ENCODE measurements at regions not wholly inside any gene's neighbourhood (a gene's known extent, or its start where the extent isn't known, plus 50 kb on each side); places are given as distances from the start of the nearest gene placed in this dataset.

GRCh38 chr1:209443975-209444651, 139.4 kb upstream of the CAMK1G start:
- Histone ChIP-seq H3K9me3 (no peaks in the 10 kb centered on the region), H3K4me3 (no peak overlapping the region), H3K27me3 (no peaks in the 10 kb centered on the region), H3K36me3 (no peaks in the 10 kb centered on the region), H3K27ac (no peak overlapping the region), H3K4me1 (no peaks in the 10 kb centered on the region)
- 26 to 67% methylated on average over 3 of the region's 3 CpGs for WGBS, 2 donors
- intact Hi-C loops (cut with DNase I) = no loop called here
- TF ChIP-seq POLR2AphosphoS5 (IDR thresholded peaks at IDR 0.05) = no peak
- no peak for TF ChIP-seq EP300 (IDR thresholded peaks at IDR 0.05)
- no peak for DNase-seq

GRCh38 chr1:209444961-209445360, 138.6 kb upstream of the CAMK1G start:
- no peak for DNase-seq
- Histone ChIP-seq H3K9me3 (no peaks in the 10 kb centered on the region), H3K4me1 (no peaks in the 10 kb centered on the region), H3K4me3 (no peak overlapping the region), H3K27ac (no peak overlapping the region), H3K36me3 (no peaks in the 10 kb centered on the region), H3K27me3 (no peaks in the 10 kb centered on the region)
- TF ChIP-seq POLR2A (IDR thresholded peaks at IDR 0.05) (no peak), CTCF (IDR thresholded peaks at IDR 0.05) (no peak), EP300 (IDR thresholded peaks at IDR 0.05) (no peak)
- WGBS, 2 donors = 77 to 88% methylated on average over 3 of the region's 3 CpGs
- intact Hi-C loops (cut with DNase I) = no loop called here

- intact Hi-C loops (cut with DNase I) = no loop called here
- Histone ChIP-seq H3K4me3 (no peak overlapping the region), H3K27me3 (no peaks in the 10 kb centered on the region), H3K9me3 (no peaks in the 10 kb centered on the region), H3K36me3 (no peaks in the 10 kb centered on the region), H3K4me1 (no peaks in the 10 kb centered on the region), H3K27ac (no peak overlapping the region)
- WGBS, 2 donors = 93% methylated on average over 5 of the region's 5 CpGs
- DNase-seq = no peak
- TF ChIP-seq POLR2A (IDR thresholded peaks at IDR 0.05) = no peak
- TF ChIP-seq CTCF (IDR thresholded peaks at IDR 0.05) = no peak
These were observed 137.9 kb upstream of the CAMK1G start for GRCh38 chr1:209445576-209445975.

GRCh38 chr1:209446356-209446755, 137.2 kb upstream of the CAMK1G start:
- WGBS, 2 donors = 90 to 95% methylated on average over 1 of the region's 1 CpG
- Histone ChIP-seq H3K4me3 (no peak overlapping the region), H3K27me3 (no peaks in the 10 kb centered on the region), H3K9me3 (no peaks in the 10 kb centered on the region), H3K36me3 (no peaks in the 10 kb centered on the region), H3K27ac (no peak overlapping the region), H3K4me1 (no peaks in the 10 kb centered on the region)
- TF ChIP-seq EP300 (IDR thresholded peaks at IDR 0.05) (no peak), CTCF (IDR thresholded peaks at IDR 0.05) (no peak), POLR2AphosphoS5 (IDR thresholded peaks at IDR 0.05) (no peak), POLR2A (IDR thresholded peaks at IDR 0.05) (no peak)
- intact Hi-C loops (cut with DNase I) = no loop called here
- DNase-seq = no peak

- Histone ChIP-seq H3K36me3 (no peaks in the 10 kb centered on the region), H3K27me3 (no peaks in the 10 kb centered on the region), H3K4me3 (no peak overlapping the region), H3K27ac (no peak overlapping the region), H3K4me1 (no peaks in the 10 kb centered on the region), H3K9me3 (no peaks in the 10 kb centered on the region)
- DNase-seq = no peak
- 56 to 77% methylated on average over 2 of the region's 2 CpGs for WGBS, 2 donors
- TF ChIP-seq CTCF (IDR thresholded peaks at IDR 0.05) (no peak), EP300 (IDR thresholded peaks at IDR 0.05) (no peak), POLR2AphosphoS5 (IDR thresholded peaks at IDR 0.05) (no peak), POLR2A (IDR thresholded peaks at IDR 0.05) (no peak)
- intact Hi-C loops (cut with DNase I) = no loop called here
These were observed 129.0 kb upstream of the CAMK1G start for GRCh38 chr1:209454340-209454994.

Data from sigmoid colon (tissue), 6 donors.